GM03348 (cell line): ENCODE measurements at regions not wholly inside any gene's neighbourhood (a gene's known extent, or its start where the extent isn't known, plus 50 kb on each side); places are given as distances from the start of the nearest gene placed in this dataset.

Source experiments
- DNase-seq: peaks from one replicate; pipeline ENCODE4 v3.0.0; 2012; ENCODE audit warnings: low spot score

- DNase-seq: no peak
Observed at GRCh38 chr1:25001125-25001915, 71.2 kb upstream of the RUNX3 start.

GRCh38 chr1:24999906-25000305 lies 69.8 kb upstream of the RUNX3 start:
- DNase-seq: no peak

DNA sequence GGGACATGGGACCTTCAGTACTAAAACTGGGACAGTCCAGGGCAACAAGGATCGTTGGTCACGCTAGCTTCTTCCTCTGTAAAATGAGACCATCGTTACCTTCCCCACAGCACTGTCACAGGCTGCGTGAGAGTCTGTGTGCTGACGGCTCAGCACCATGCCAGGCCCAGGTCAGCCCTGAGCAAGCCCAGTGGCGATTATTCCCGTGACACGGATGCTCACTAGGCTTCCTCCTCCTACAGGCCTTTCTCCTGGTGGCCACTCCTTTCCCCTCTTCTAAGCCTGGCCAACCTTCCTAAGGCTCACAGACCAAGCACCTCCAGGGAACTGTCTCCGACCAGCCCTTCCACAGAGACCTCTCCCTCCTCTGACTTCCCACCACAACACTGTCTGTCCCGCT lies 69.3 kb upstream of the RUNX3 start:
- no peak for DNase-seq

GRCh38 chr1:24998563-24999245 lies 68.6 kb upstream of the RUNX3 start:
- no peak for DNase-seq

DNA sequence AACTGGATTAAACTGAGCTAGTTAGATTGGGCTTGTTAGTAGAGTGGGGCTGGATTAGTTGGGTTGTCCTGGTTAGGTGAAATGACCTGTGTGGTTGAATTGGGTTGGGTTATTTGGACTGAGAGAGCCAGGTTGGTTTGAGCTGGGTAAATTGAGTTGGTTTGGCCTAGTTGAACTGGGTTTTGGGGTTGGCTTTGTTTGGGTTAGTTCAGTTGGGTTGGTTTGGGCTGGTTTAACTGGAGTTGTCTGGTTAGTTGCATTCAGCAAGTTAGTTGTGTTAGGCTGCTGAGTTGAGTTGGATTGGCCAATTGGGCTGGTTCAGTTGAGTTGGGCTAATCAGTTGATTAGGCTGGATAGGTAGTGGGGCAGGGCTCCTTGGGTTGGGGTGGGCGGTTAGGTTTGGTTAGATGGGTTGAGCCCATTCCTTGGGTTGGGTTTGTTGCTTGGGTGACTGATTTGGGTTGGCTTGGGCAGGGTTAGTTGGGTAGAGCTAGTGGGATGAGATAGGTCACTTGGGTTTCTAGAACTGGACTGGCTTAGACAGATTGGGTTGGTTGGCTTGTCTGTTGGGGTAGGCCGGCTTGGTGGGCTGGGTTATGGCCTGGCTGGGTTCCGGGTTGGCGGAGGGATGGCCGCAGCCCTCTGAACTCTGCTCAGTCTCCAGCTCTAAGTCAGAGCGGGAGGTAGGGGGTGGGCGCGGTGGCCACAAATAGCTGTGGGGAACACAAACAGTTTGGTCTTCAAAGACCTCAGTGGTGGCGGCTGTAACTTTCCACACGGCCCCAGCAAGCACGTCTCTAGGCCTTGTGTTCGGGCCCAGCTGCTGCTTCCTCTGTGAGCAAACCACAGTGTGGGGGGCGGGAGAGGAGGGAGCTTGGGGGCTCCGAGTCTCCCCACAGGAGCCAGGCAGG lies 67.2 kb upstream of the RUNX3 start:
- DNase-seq: no peak

GRCh38 chr1:24996456-24996855 lies 66.4 kb upstream of the RUNX3 start:
- DNase-seq: no peak

DNA sequence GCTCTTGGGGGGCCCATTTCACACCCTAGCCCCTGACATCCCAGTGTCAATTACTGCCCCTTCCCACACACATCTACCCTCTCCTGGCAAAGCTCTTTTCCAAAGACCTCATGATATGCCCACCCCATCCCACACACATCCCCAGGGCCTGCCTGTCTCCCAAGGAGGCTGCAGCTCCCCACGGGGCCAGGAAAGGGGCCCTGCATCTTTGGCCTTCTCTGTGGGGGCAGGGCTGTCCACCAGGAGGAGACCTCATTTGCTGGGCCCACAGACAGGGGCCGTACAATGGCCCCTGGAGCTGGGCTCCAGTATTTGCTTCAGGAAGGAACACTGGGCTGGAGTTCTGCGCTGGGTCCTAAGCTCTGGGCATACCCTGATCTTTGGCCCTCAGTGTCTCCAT lies 65.6 kb upstream of the RUNX3 start:
- DNase-seq: no peak

DNA sequence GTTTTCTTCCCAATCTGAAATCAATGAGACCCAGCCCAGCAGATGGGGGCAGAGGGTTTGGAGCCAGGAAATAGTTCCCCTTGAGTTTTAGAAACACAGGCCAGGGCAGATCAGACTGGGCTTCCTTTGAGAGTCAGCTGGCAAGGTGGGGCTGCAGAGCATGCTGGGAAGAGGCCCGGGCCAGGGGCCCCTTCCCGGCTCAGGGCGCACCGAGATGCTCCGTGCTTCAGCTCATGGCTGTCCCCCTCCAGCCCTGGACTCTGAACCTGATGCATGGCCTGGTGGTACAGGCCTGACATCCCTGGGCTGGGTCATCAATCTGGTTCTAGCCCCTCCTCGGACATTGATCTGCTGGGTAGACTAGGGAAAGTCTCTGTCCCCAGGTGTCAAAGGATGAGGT lies 65.1 kb upstream of the RUNX3 start:
- DNase-seq: no peak

DNA sequence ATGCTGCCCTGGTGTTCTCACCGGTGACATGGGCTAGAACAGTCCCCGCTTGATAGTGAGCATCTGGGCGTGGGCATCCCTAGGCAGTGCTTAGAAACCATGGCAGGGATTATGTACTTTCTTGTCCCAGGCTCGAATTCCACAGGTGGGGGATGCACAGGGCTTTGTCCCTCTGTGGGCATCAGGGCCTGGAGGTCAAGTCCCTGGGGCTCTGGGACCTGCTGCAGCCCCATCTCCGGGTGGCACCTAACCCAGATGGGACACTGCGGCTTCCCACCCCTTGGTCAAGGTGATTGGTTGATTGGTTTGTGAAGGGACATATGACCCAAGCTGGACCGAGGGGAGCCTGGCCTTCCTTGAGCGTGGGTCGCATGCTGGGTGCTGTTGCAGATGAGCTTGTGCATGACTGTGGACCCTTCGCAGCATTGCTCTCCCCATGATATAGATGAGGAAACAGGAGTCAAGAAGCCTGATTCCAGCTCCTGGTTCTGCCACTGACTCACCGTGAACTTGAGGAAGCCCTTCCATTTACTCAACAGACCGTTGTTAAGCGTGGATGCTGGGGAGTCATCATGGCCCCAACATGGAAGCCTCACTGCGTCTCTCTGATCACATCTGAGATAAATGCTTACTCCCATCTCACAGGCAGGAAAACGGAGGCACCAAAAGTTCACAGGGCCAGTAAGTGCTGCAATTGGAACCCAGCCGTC lies 64.0 kb upstream of the RUNX3 start:
- DNase-seq: no peak

DNA sequence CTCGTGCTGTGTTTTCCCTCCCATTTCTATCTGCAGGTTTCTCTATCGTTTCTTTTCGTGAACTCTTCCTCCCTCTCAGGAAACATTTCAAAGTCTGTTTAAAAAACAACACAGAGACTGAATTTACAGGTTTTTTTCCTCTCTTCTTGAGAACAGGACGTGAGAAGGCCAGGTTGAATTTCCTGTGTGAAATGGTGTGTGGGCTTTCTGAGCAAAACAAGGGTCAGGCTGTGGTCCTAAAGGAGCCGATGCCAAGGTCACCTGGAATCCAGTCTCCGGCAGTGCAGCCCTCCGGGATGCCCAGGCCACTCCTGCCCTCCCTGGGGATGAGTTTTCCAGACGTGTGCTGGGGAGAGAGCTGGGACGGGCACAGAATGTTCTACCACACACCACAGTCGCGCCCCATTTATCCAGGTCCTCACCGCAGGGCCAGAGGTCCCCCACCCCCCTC lies 62.7 kb upstream of the RUNX3 start:
- no peak for DNase-seq

DNA sequence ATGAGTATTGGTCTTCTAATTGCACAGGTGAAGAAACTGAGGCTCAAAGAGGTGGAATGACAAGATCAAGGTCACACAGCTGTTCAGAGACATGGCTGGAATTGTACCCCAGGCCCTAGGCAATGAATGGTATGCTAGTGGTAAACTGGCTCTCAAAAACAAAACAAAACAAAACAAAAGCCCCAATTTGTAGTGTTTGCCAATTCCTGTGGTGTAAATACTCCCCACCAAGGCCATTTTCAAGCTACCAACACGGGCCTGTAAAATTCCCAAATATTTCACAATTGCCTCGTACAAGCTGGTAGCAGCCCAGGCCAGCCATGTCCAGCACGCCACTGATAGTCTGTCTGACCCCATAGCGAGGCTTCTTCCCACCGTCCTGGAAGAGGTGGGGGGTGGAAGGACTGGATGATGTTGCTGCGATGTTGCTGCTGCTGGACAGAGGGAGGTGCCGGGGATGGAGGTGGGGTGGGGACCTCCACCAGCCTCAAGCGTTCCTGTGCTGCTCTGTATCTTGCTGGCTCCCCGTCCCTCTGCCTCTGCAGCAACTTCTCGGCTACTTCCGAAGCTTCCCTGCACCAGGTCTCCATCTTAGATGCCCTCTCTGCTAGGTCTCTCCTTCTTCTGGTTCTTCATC lies 62.2 kb upstream of the RUNX3 start:
- no peak for DNase-seq

GRCh38 chr1:24991697-24992096 lies 61.6 kb upstream of the RUNX3 start:
- DNase-seq: no peak

GRCh38 chr1:24990779-24991641 lies 60.9 kb upstream of the RUNX3 start:
- DNase-seq: no peak

GRCh38 chr1:24990136-24990535 lies 60.1 kb upstream of the RUNX3 start:
- no peak for DNase-seq

DNA sequence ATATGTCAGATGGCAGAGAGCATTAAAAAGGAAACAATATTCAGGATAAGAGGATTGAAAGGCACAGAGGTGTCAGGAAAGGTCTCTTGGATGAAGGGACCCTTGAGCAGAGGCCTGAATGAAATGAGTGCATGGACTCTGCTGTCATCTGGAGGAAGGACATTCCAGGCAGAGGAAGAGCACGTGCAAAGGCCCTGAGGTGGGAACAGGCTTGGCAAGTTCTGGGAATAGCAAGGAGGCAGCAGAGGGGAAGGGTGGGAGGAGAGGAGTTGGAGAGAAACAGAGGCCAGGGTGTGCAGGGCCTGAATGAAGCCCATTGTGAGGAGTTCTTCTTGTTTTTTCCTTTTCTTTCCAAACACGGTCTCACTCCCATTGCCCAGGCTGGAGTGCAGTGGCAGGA lies 59.0 kb upstream of the RUNX3 start:
- DNase-seq: no peak

DNA sequence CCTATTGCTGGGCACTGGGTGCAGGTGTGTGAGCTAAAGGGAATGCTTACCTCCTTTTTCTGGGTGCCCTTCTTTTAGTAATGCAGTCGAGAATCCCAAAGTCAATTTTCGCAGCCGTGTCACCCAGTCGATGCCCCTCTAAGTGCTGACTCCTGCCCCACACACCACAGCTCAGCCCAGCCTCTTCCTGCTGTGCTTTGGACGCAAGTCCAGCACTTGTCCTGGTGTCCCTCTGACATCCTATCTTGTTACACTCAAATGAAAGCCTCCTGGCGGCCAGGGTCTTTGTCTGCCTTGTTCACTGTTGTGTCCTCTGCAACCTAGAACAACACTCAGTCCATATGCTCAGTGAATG lies 58.5 kb upstream of the RUNX3 start:
- DNase-seq: no peak

- DNase-seq: no peak
Observed at GRCh38 chr1:24987875-24988557, 57.9 kb upstream of the RUNX3 start.

GRCh38 chr1:24987424-24987823 lies 57.3 kb upstream of the RUNX3 start:
- no peak for DNase-seq

GRCh38 chr1:24986372-24986965 lies 56.4 kb upstream of the RUNX3 start:
- no peak for DNase-seq

DNA sequence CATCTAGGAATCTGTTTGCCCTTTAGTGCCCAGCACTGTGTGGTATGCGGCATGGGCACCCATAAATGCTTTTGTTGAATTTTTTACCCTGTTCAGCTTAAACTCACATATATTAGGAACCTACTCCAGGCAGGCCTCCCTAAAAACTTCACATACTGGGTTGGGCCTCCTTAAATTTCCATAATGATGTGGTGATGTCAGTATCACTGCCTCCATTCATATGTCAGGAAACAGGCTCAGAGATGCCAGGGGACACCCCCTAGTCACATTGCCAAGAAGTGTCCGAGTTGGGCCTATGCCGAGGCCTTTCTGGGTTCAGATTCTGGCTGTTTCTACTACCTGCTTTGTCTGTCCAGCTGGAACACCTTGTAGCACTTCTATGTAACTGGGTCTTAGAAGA lies 55.7 kb upstream of the RUNX3 start:
- DNase-seq: no peak
